GM23338 (cell line): ENCODE measurements at regions not wholly inside any gene's neighbourhood (a gene's known extent, or its start where the extent isn't known, plus 50 kb on each side); places are given as distances from the start of the nearest gene placed in this dataset.

Source experiments
- ATAC-seq: fragments of 200-7000 bp; cut with Tn5 transposase; 3 replicates; pipeline ENCODE4 v1.9.1; 2020
- DNase-seq: peaks from one replicate; pipeline ENCODE4 v3.0.0-alpha.2; 2015; ENCODE audit warnings: low spot score
- H2AFZ ChIP-seq: fragments of 200-600 bp; sonication (generic); 2 replicates; pipeline ENCODE4 v1.8.0; 2016; ENCODE audit warnings: antibody characterized with exemption, mild to moderate bottlenecking, moderate library complexity
- H3F3A ChIP-seq: fragments of 200-600 bp; sonication (generic); replicated peaks from 2 replicates; pipeline ENCODE4 v1.8.0; 2017; ENCODE audit warnings: antibody characterized with exemption, mixed run types, low read depth
- H3K27ac ChIP-seq: fragments of 200-600 bp; sonication (generic); 2 replicates; pipeline ENCODE4 v1.6.1; 2016; ENCODE audit warnings: low read depth
- H3K27me3 ChIP-seq: fragments of 200-600 bp; sonication (generic); 2 replicates; pipeline ENCODE4 v1.8.0; 2016; ENCODE audit warnings: mild to moderate bottlenecking, mixed run types, moderate library complexity; ENCODE audit not compliant: insufficient read depth
- H3K36me3 ChIP-seq: fragments of 200-600 bp; sonication (generic); 2 replicates; pipeline ENCODE4 v1.8.0; 2016; ENCODE audit warnings: mild to moderate bottlenecking; ENCODE audit not compliant: insufficient read depth
- H3K4me1 ChIP-seq: fragments of 200-600 bp; sonication (generic); 2 replicates; pipeline ENCODE4 v1.8.0; 2016; ENCODE audit warnings: mild to moderate bottlenecking, moderate library complexity; ENCODE audit not compliant: insufficient read depth
- H3K4me2 ChIP-seq: fragments of 200-600 bp; sonication (generic); 2 replicates; pipeline ENCODE4 v1.7.1; 2017; ENCODE audit warnings: mixed run types
- H3K4me3 ChIP-seq: fragments of 200-600 bp; sonication (generic); 2 replicates; pipeline ENCODE4 v1.6.1; 2016; ENCODE audit warnings: mixed run types
- H3K79me2 ChIP-seq: fragments of 200-600 bp; sonication (generic); replicated peaks from 2 replicates; pipeline ENCODE4 v1.8.0; 2017; ENCODE audit warnings: mild to moderate bottlenecking; ENCODE audit not compliant: insufficient read depth
- H3K9me2 ChIP-seq: fragments of 200-600 bp; sonication (generic); 2 replicates; pipeline ENCODE4 v1.8.0; 2017; ENCODE audit not compliant: insufficient read depth
- H4K20me1 ChIP-seq: fragments of 200-600 bp; sonication (generic); replicated peaks from 2 replicates; pipeline ENCODE4 v1.8.0; 2017; ENCODE audit warnings: mild to moderate bottlenecking; ENCODE audit not compliant: insufficient read depth
- H3K27ac Mint-ChIP-seq: 2 replicates; pipeline ENCODE4 v1.8.0; 2020; ENCODE audit warnings: inconsistent platforms, mild to moderate bottlenecking, moderate library complexity, mixed read lengths
- H3K27me3 Mint-ChIP-seq: 3 replicates; pipeline ENCODE4 v1.8.0; 2022; ENCODE audit warnings: low read depth, mild to moderate bottlenecking, moderate library complexity, mixed read lengths, inconsistent platforms; ENCODE audit not compliant: insufficient read depth, poor library complexity
- H3K36me3 Mint-ChIP-seq: 3 replicates; pipeline ENCODE4 v1.8.0; 2021; ENCODE audit warnings: low read depth, mild to moderate bottlenecking, inconsistent platforms, moderate library complexity, mixed read lengths
- H3K4me1 Mint-ChIP-seq: 3 replicates; pipeline ENCODE4 v1.8.0; 2020; ENCODE audit warnings: mild to moderate bottlenecking, inconsistent platforms, mixed read lengths
- H3K4me3 Mint-ChIP-seq: 3 replicates; pipeline ENCODE4 v1.8.0; 2021; ENCODE audit warnings: moderate library complexity, mild to moderate bottlenecking, inconsistent platforms, mixed read lengths
- H3K9me3 Mint-ChIP-seq: 3 replicates; pipeline ENCODE4 v1.8.0; 2020; ENCODE audit warnings: moderate library complexity, mild to moderate bottlenecking, inconsistent platforms, mixed read lengths
- CREB1 ChIP-seq: fragments of 250-450 bp; sonication (Bioruptor Pico); IDR thresholded peaks from 2 replicates; pipeline ENCODE4 v1.5.0; 2020; ENCODE audit warnings: low read depth, mild to moderate bottlenecking, moderate library complexity
- EZH2phosphoT487 ChIP-seq: fragments of 200-600 bp; sonication (generic); IDR thresholded peaks from one replicate; pipeline ENCODE4 v1.8.1; 2018; ENCODE audit warnings: antibody characterized with exemption; ENCODE audit not compliant: unreplicated experiment
- NANOG ChIP-seq: IDR thresholded peaks from 2 replicates; pipeline ENCODE4 v1.6.1; 2016; ENCODE audit warnings: antibody characterized with exemption, borderline replicate concordance
- POLR2AphosphoS5 ChIP-seq: IDR thresholded peaks from 2 replicates; pipeline ENCODE4 v1.6.1; 2016; ENCODE audit warnings: antibody characterized with exemption, low read depth
- STAT1 ChIP-seq: IDR thresholded peaks from one replicate; pipeline ENCODE4 v1.6.1; 2016; ENCODE audit warnings: antibody characterized with exemption; ENCODE audit not compliant: unreplicated experiment
- ZNF114 ChIP-seq: fragments of 250-450 bp; sonication (Bioruptor Pico); IDR thresholded peaks from 2 replicates; pipeline ENCODE4 v1.5.0; 2020; ENCODE audit warnings: mild to moderate bottlenecking, moderate library complexity
- ZNF331 ChIP-seq: fragments of 250-450 bp; sonication (Bioruptor Pico); IDR thresholded peaks from 2 replicates; pipeline ENCODE4 v1.5.0; 2020; ENCODE audit warnings: low read depth, mild to moderate bottlenecking, moderate library complexity
- ZNF462 ChIP-seq: fragments of 250-450 bp; sonication (Bioruptor Pico); IDR thresholded peaks from 2 replicates; pipeline ENCODE4 v1.5.0; 2020; ENCODE audit warnings: mild to moderate bottlenecking, moderate library complexity
- TF ChIP-seq, protein P1 (sequence below): IDR thresholded peaks from one replicate; pipeline ENCODE4 v1.6.1; 2018; ENCODE audit warnings: antibody characterized with exemption; ENCODE audit not compliant: unreplicated experiment
- TF ChIP-seq, protein P2 (sequence below), 2 experiments: fragments of 200-600 bp in 1 of 2; sonication (generic) in 1 of 2; conservative IDR thresholded peaks; 2 replicates each; pipeline versions ENCODE4 v1.5.1 to v1.6.1; 2016 to 2017; ENCODE audit warnings: antibody characterized with exemption in 2 of 2, low read depth in 2 of 2, mild to moderate bottlenecking in 2 of 2, moderate library complexity in 1 of 2

DNA sequence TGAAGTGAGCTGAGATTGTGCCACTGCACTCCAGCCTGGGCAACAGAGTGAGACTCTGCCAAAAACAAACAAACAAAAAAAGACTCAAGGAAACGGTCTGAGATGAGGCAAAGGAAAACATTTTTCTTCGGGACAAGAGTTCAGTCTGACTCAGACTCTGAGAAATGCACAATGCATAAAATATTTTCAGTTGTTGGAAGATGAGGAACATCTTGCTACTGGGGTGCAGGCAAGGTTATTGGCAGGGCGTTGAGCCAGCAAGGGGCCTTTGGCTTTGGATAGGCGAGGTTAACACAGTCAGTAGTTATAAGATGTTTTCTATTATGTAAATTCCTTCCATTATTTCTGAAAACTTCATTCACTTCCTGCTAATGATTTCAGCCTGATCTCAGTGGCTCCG is 96.1 kb upstream of the VCX start (continued):
- TF ChIP-seq, protein P1, sequence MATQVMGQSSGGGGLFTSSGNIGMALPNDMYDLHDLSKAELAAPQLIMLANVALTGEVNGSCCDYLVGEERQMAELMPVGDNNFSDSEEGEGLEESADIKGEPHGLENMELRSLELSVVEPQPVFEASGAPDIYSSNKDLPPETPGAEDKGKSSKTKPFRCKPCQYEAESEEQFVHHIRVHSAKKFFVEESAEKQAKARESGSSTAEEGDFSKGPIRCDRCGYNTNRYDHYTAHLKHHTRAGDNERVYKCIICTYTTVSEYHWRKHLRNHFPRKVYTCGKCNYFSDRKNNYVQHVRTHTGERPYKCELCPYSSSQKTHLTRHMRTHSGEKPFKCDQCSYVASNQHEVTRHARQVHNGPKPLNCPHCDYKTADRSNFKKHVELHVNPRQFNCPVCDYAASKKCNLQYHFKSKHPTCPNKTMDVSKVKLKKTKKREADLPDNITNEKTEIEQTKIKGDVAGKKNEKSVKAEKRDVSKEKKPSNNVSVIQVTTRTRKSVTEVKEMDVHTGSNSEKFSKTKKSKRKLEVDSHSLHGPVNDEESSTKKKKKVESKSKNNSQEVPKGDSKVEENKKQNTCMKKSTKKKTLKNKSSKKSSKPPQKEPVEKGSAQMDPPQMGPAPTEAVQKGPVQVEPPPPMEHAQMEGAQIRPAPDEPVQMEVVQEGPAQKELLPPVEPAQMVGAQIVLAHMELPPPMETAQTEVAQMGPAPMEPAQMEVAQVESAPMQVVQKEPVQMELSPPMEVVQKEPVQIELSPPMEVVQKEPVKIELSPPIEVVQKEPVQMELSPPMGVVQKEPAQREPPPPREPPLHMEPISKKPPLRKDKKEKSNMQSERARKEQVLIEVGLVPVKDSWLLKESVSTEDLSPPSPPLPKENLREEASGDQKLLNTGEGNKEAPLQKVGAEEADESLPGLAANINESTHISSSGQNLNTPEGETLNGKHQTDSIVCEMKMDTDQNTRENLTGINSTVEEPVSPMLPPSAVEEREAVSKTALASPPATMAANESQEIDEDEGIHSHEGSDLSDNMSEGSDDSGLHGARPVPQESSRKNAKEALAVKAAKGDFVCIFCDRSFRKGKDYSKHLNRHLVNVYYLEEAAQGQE = no peak
- TF ChIP-seq STAT1 (no peak), POLR2AphosphoS5 (no peak), NANOG (no peak), ZNF114 (CRISPR knock-in tag) (no peak)

DNA sequence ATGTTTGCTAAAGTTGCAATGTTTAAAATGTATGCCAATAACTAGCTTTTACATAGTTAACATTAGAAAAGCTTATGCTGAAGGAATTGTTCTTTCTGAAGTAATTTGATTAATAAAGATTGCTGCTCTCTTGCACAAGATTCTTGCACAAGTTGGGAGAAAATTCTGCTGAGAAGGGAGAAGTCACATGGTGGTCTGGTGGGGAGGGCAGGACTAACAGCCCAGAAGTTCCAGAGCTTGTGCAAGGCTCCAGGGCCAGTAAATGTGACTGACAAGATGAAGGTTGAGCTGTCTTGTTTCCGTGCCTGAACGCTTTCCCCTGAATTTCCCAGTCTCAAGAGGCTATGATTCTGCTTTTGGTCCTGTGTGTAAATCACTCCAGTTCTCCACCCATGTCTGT is 112.9 kb upstream of the VCX start:
- no peaks in the 10 kb centered on the region for H3K9me2 ChIP-seq
- H3K4me3 ChIP-seq = no peak overlapping the region
- H3K4me1 ChIP-seq = no peaks in the 10 kb centered on the region
- H2AFZ ChIP-seq = no peak overlapping the region
- Mint-ChIP-seq H3K36me3 (no peaks in the 10 kb centered on the region), H3K4me3 (no peak overlapping the region), H3K27me3 (no peaks in the 10 kb centered on the region), H3K9me3 (no peaks in the 10 kb centered on the region), H3K27ac (no peak overlapping the region), H3K4me1 (no peaks in the 10 kb centered on the region)
- no peak overlapping the region for H3K4me2 ChIP-seq
- H3K36me3 ChIP-seq = no peaks in the 10 kb centered on the region
- no peak for ATAC-seq
- H3F3A ChIP-seq = no peaks in the 10 kb centered on the region
- DNase-seq = no peak
- H3K27me3 ChIP-seq = no peaks in the 10 kb centered on the region
- H3K79me2 ChIP-seq = no peaks in the 10 kb centered on the region
- no peak overlapping the region for H3K27ac ChIP-seq
- TF ChIP-seq CREB1 (CRISPR knock-in tag) = no peak
- no peak for TF ChIP-seq ZNF331 (CRISPR knock-in tag)
- no peak for TF ChIP-seq EZH2phosphoT487
- no peak for TF ChIP-seq STAT1
- TF ChIP-seq NANOG = no peak
- TF ChIP-seq, protein P2, sequence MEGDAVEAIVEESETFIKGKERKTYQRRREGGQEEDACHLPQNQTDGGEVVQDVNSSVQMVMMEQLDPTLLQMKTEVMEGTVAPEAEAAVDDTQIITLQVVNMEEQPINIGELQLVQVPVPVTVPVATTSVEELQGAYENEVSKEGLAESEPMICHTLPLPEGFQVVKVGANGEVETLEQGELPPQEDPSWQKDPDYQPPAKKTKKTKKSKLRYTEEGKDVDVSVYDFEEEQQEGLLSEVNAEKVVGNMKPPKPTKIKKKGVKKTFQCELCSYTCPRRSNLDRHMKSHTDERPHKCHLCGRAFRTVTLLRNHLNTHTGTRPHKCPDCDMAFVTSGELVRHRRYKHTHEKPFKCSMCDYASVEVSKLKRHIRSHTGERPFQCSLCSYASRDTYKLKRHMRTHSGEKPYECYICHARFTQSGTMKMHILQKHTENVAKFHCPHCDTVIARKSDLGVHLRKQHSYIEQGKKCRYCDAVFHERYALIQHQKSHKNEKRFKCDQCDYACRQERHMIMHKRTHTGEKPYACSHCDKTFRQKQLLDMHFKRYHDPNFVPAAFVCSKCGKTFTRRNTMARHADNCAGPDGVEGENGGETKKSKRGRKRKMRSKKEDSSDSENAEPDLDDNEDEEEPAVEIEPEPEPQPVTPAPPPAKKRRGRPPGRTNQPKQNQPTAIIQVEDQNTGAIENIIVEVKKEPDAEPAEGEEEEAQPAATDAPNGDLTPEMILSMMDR (conservative IDR thresholded peaks at IDR 0.05; ENCODE audit: low read depth in 2 of 2) = no peak
- no peak for TF ChIP-seq ZNF462 (CRISPR knock-in tag)
- no peaks in the 10 kb centered on the region for H4K20me1 ChIP-seq
